ENCODE measurements at regions not wholly inside any gene's neighbourhood (a gene's known extent, or its start where the extent isn't known, plus 50 kb on each side); places are given as distances from the start of the nearest gene placed in this dataset.

- TF ChIP-seq EZH2phosphoT487 (IDR thresholded peaks at IDR 0.05; ENCODE audit: borderline replicate concordance, low read length) = no peak
- Histone ChIP-seq H3K27ac (ENCODE audit: low read depth, low read length) (peak overlapping the region; percentile 42), H4K20me1 (ENCODE audit: control insufficient read depth, insufficient read depth, low read depth, low read length) (no peaks in the 10 kb centered on the region), H3K4me3 (ENCODE audit: low read length) (peak overlapping the region; percentile 52), H3K79me2 (ENCODE audit: control insufficient read depth, low read length) (no peaks in the 10 kb centered on the region), H3K9me3 (ENCODE audit: control insufficient read depth, insufficient read depth, low read length) (no peaks in the 10 kb centered on the region), H3K4me1 (ENCODE audit: control insufficient read depth, low read length) (peaks cover 35% of the 10 kb centered on the region), H3F3A (ENCODE audit: control insufficient read depth, insufficient read depth) (peaks cover 4% of the 10 kb centered on the region; the same call in 1 of the 2 replicates), H3K27me3 (ENCODE audit: control insufficient read depth, low read length) (no peaks in the 10 kb centered on the region), H3K9me2 (replicated peaks; ENCODE audit: control insufficient read depth, low read length) (no peaks in the 10 kb centered on the region), H3K36me3 (ENCODE audit: control insufficient read depth, low read length) (no peaks in the 10 kb centered on the region), H3K4me2 (ENCODE audit: low read length) (peak overlapping the region; percentile 74)
These were observed 223.1 kb downstream of the BCAS1 start for GRCh38 chr20:53847139-53847836.

GRCh38 chr20:53846640-53847039 lies 223.8 kb downstream of the BCAS1 start:
- no peaks in the 10 kb centered on the region for H3K36me3 ChIP-seq (ENCODE audit: control insufficient read depth, low read length)
- no peak overlapping the region for H3K27ac ChIP-seq (ENCODE audit: low read depth, low read length)
- 0 out of 2 replicates have a peak overlapping the region, but pooled peaks have one; percentile 52 for H3K4me3 ChIP-seq (ENCODE audit: low read length)
- TF ChIP-seq CTCF (IDR thresholded peaks at IDR 0.05; ENCODE audit: low read depth, low read length, poor library complexity, severe bottlenecking) (no peak), EZH2phosphoT487 (IDR thresholded peaks at IDR 0.05; ENCODE audit: borderline replicate concordance, low read length) (no peak)
- H3F3A ChIP-seq (ENCODE audit: control insufficient read depth, insufficient read depth) = peaks cover 8% of the 10 kb centered on the region; the same call in 1 of the 2 replicates
- H4K20me1 ChIP-seq (ENCODE audit: control insufficient read depth, insufficient read depth, low read depth, low read length) = no peaks in the 10 kb centered on the region
- no peaks in the 10 kb centered on the region for H3K27me3 ChIP-seq (ENCODE audit: control insufficient read depth, low read length)
- H3K4me1 ChIP-seq (ENCODE audit: control insufficient read depth, low read length) = peaks cover 36% of the 10 kb centered on the region
- peak overlapping the region; percentile 74 for H3K4me2 ChIP-seq (ENCODE audit: low read length)
- H3K9me2 ChIP-seq (replicated peaks; ENCODE audit: control insufficient read depth, low read length) = no peaks in the 10 kb centered on the region
- no peaks in the 10 kb centered on the region for H3K9me3 ChIP-seq (ENCODE audit: control insufficient read depth, insufficient read depth, low read length)
- H3K79me2 ChIP-seq (ENCODE audit: control insufficient read depth, low read length) = no peaks in the 10 kb centered on the region

GRCh38 chr20:53845980-53846379 lies 224.4 kb downstream of the BCAS1 start:
- H3K9me2 ChIP-seq (replicated peaks; ENCODE audit: control insufficient read depth, low read length) = no peaks in the 10 kb centered on the region
- H3K27me3 ChIP-seq (ENCODE audit: control insufficient read depth, low read length) = no peaks in the 10 kb centered on the region
- TF ChIP-seq EZH2phosphoT487 (IDR thresholded peaks at IDR 0.05; ENCODE audit: borderline replicate concordance, low read length) (no peak), CTCF (IDR thresholded peaks at IDR 0.05; ENCODE audit: low read depth, low read length, poor library complexity, severe bottlenecking) (no peak)
- no peaks in the 10 kb centered on the region for H3K79me2 ChIP-seq (ENCODE audit: control insufficient read depth, low read length)
- H3K4me1 ChIP-seq (ENCODE audit: control insufficient read depth, low read length) = peaks cover 36% of the 10 kb centered on the region
- H3K36me3 ChIP-seq (ENCODE audit: control insufficient read depth, low read length) = no peaks in the 10 kb centered on the region
- no peaks in the 10 kb centered on the region for H4K20me1 ChIP-seq (ENCODE audit: control insufficient read depth, insufficient read depth, low read depth, low read length)
- peaks cover 10% of the 10 kb centered on the region for H3F3A ChIP-seq (ENCODE audit: control insufficient read depth, insufficient read depth)
- no peak overlapping the region for H3K27ac ChIP-seq (ENCODE audit: low read depth, low read length)
- no peak overlapping the region for H3K4me2 ChIP-seq (ENCODE audit: low read length)
- H3K9me3 ChIP-seq (ENCODE audit: control insufficient read depth, insufficient read depth, low read length) = no peaks in the 10 kb centered on the region
- H3K4me3 ChIP-seq (ENCODE audit: low read length) = no peak overlapping the region

GRCh38 chr20:53844259-53844658 lies 226.1 kb downstream of the BCAS1 start:
- no peak overlapping the region for H3K4me2 ChIP-seq (ENCODE audit: low read length)
- H3K9me2 ChIP-seq (replicated peaks; ENCODE audit: control insufficient read depth, low read length) = no peaks in the 10 kb centered on the region
- no peaks in the 10 kb centered on the region for H3K36me3 ChIP-seq (ENCODE audit: control insufficient read depth, low read length)
- no peaks in the 10 kb centered on the region for H3K79me2 ChIP-seq (ENCODE audit: control insufficient read depth, low read length)
- H3K27me3 ChIP-seq (ENCODE audit: control insufficient read depth, low read length) = no peaks in the 10 kb centered on the region
- peaks cover 44% of the 10 kb centered on the region for H3K4me1 ChIP-seq (ENCODE audit: control insufficient read depth, low read length)
- TF ChIP-seq EZH2phosphoT487 (IDR thresholded peaks at IDR 0.05; ENCODE audit: borderline replicate concordance, low read length) = no peak
- TF ChIP-seq CTCF (IDR thresholded peaks at IDR 0.05; ENCODE audit: low read depth, low read length, poor library complexity, severe bottlenecking) = no peak
- no peaks in the 10 kb centered on the region for H3K9me3 ChIP-seq (ENCODE audit: control insufficient read depth, insufficient read depth, low read length)
- H3K27ac ChIP-seq (ENCODE audit: low read depth, low read length) = no peak overlapping the region
- H4K20me1 ChIP-seq (ENCODE audit: control insufficient read depth, insufficient read depth, low read depth, low read length) = no peaks in the 10 kb centered on the region
- H3K4me3 ChIP-seq (ENCODE audit: low read length) = no peak overlapping the region
- peaks cover 25% of the 10 kb centered on the region for H3F3A ChIP-seq (ENCODE audit: control insufficient read depth, insufficient read depth)

All from DOHH2 (cell line).